Spinal cord (tissue), 9 donors: ENCODE measurements at regions not wholly inside any gene's neighbourhood (a gene's known extent, or its start where the extent isn't known, plus 50 kb on each side); places are given as distances from the start of the nearest gene placed in this dataset.
A peak's percentile ranks its signal among the peaks of the same experiment; 100 is the strongest.

Experiments
- DNase-seq, 6 donors: peaks; one replicate each; pipeline versions ENCODE4 v3.0.0 to v3.0.0-alpha.2; 2013 to 2015; ENCODE audit warnings: low spot score in 6 of 6, low read depth in 4 of 6
- H3K27ac ChIP-seq: one replicate; pipeline ENCODE4 v1.5.1; 2013; ENCODE audit warnings: low read depth, low read length, control low read depth
- H3K27me3 ChIP-seq: one replicate; pipeline ENCODE4 v1.6.1; 2013; ENCODE audit warnings: low read length; ENCODE audit not compliant: control insufficient read depth, insufficient read depth
- H3K36me3 ChIP-seq: one replicate; pipeline ENCODE4 v1.6.1; 2013; ENCODE audit warnings: low read length; ENCODE audit not compliant: control insufficient read depth, insufficient read depth
- H3K4me1 ChIP-seq: one replicate; pipeline ENCODE4 v1.6.1; 2013; ENCODE audit warnings: low read length; ENCODE audit not compliant: control insufficient read depth, insufficient read depth
- H3K4me3 ChIP-seq: one replicate; pipeline ENCODE4 v1.5.1; 2013; ENCODE audit warnings: low read depth, low read length, control low read depth
- H3K9me3 ChIP-seq: one replicate; pipeline ENCODE4 v1.6.1; 2013; ENCODE audit warnings: low read length; ENCODE audit not compliant: control insufficient read depth, insufficient read depth
- WGBS: methylation state at CpG from one replicate; pipeline ENCODE4 v1.1.5; 2013; ENCODE audit warnings: missing lambda C conversion rate; ENCODE audit not compliant: insufficient coverage; 5-methylcytosine and 5-hydroxymethylcytosine counted together
- donor health status: healthy.

DNA sequence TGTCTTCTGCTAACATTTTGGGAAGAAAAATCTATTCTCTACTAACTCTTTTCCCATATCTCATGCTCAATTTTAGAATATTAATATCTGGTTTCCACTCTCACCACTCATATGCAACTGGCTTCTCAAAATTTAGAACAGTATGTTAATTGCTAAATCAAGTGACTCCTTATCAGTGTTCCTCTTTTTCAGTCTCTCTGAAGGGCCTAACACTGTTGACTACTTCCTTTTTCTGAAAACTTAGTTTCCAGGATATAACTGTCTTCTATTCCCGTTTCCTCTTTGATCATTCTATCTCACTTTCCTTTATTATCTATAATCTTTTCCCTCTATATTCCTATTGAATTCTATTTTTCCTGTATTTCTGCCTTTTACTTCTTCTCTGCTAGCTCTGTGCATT, 1717.2 kb upstream of the C9orf72 start:
- no peaks in the 10 kb centered on the region for H3K36me3 ChIP-seq
- peaks cover 11% of the 10 kb centered on the region for H3K9me3 ChIP-seq
- no peak overlapping the region for H3K4me3 ChIP-seq
- no peaks in the 10 kb centered on the region for H3K27me3 ChIP-seq
- no peak for DNase-seq
- H3K27ac ChIP-seq = no peak overlapping the region
- no peaks in the 10 kb centered on the region for H3K4me1 ChIP-seq
- WGBS = no CpG with 5 or more reads among the region's 1 CpG

DNA sequence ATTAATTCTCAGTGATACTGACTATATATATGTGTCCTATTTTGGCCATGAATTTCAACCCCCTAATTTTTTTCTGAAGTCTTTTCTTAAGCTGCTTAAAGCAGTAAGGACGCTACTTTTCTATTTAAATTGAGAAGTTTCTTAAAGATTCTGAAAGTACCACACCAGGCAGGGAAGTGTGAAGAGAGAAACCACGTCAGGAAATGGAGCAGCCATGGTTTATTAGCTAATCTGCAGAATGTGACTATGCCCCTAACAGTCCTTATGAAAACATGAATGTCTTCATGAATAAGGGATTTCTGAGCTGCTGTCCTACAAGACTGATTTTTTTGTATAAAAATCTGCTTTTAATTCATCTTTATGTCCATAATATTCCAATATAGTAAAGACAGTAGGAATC, 1724.3 kb upstream of the C9orf72 start:
- H3K36me3 ChIP-seq = no peaks in the 10 kb centered on the region
- H3K27ac ChIP-seq = no peak overlapping the region
- H3K9me3 ChIP-seq = peaks cover 11% of the 10 kb centered on the region
- no peaks in the 10 kb centered on the region for H3K27me3 ChIP-seq
- no peak for DNase-seq
- no peak overlapping the region for H3K4me3 ChIP-seq
- WGBS = no CpG with 5 or more reads among the region's 2 CpGs
- no peaks in the 10 kb centered on the region for H3K4me1 ChIP-seq

DNA sequence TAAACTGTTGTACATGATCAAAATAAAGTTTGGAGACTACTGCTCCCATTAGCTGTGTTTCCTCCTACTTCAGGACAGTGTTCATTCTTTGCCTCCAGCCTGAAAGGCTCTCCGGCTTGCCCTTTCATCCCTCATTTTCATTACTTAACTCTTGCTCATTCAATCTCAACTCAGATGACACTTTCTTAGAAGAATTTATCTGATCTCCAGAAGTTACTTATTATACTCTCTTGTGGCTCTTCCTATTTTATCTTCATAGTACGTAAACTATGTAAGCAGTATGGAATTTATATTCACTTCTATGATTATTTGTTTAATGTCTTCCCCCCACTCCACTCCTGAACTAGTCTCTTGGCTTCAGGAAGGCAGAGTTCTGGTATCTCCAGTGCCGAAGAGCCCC, 1737.9 kb upstream of the C9orf72 start:
- DNase-seq = no peak
- H3K4me1 ChIP-seq = no peaks in the 10 kb centered on the region
- H3K27ac ChIP-seq = no peak overlapping the region
- no peak overlapping the region for H3K4me3 ChIP-seq
- 71% methylated on average over 1 of the region's 3 CpGs for WGBS
- no peaks in the 10 kb centered on the region for H3K36me3 ChIP-seq
- no peaks in the 10 kb centered on the region for H3K27me3 ChIP-seq
- no peaks in the 10 kb centered on the region for H3K9me3 ChIP-seq

DNA sequence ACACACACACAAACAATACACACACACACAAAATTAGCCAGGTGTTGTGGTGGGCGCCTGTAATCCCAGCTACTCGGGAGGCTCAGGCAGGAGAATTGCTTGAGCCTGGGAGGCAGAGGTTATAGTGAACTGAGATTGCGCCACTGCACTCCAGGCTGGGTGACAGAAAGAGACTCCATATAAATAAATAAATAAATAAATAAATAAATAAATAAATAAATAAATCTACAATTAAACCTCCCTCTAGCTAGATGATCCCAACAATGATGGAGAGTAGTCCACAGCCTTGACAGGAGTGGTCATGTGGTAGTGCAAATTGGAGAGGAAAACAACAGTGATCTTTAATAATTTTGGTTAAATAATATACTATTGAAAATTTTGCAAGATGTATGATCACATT, 1739.0 kb upstream of the C9orf72 start:
- Histone ChIP-seq H3K27ac (no peak overlapping the region), H3K4me3 (no peak overlapping the region), H3K4me1 (no peaks in the 10 kb centered on the region), H3K9me3 (no peaks in the 10 kb centered on the region), H3K36me3 (no peaks in the 10 kb centered on the region), H3K27me3 (no peaks in the 10 kb centered on the region)
- no CpG with 5 or more reads among the region's 3 CpGs for WGBS
- no peak for DNase-seq

DNA sequence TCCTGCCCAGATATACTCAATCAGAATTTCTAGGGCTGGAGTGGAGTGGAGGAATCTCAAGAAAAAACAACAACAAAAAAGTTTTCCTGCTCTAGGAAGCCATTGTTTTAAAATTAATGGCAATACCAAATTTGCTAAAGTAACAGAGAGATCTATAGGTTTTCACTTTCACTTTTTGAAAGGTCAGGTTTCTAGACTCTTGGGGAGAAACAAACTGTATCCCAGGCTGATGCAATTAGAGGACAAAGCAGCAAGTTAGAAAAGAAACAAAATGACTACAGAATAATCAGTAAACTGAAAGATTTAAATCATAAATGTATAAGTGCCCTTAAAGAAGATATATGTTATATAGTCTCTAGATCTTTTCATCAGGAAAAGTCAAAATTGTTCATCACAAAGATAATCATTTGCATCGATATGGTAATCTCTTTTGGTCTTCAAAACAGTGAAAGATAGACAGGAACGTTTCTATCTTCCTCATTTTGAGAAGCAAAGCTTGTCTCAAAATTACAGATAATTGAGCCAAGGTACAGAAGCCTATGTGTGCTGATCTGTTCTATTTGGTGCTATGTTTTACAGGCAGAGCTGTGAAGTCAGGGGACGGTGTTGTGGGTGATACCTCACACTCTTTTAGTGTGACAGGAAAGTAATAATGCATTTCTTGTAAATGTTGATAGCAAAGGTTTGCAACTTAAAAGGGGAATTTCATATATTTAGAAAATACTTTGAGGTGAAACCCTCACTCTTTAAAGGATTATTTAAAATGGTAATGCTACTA, 1746.6 kb upstream of the C9orf72 start:
- no CpG with 5 or more reads among the region's 3 CpGs for WGBS

DNA sequence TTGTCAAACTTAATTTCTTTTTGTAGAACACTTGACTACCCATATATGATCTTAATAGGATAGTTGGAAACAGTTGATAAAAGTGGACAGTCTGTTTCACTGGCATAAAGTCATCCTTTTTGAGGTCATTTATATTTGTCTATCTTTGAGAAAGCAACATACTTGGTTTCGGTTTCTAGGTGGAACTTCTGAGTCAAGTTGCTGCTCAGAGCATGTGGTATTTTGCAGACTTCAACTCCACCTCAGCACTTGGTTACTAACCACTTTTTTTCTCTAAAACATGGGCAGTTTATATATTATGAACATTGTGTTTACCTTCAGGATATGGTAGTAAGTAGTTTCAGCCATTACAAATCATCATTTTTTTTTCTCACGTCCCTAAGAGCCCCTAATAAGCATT, 1749.0 kb upstream of the C9orf72 start:
- H3K36me3 ChIP-seq = no peaks in the 10 kb centered on the region
- WGBS = 80% methylated on average over 1 of the region's 2 CpGs
- H3K4me1 ChIP-seq = no peaks in the 10 kb centered on the region
- H3K4me3 ChIP-seq = no peak overlapping the region
- no peaks in the 10 kb centered on the region for H3K27me3 ChIP-seq
- no peaks in the 10 kb centered on the region for H3K9me3 ChIP-seq
- no peak overlapping the region for H3K27ac ChIP-seq
- DNase-seq = no peak

More for the DNA sequence above, 1746.6 kb upstream of the C9orf72 start:
- Histone ChIP-seq H3K4me1 (no peaks in the 10 kb centered on the region), H3K27ac (no peak overlapping the region), H3K4me3 (no peak overlapping the region), H3K9me3 (no peaks in the 10 kb centered on the region), H3K27me3 (no peaks in the 10 kb centered on the region), H3K36me3 (no peaks in the 10 kb centered on the region)
- no peak for DNase-seq

DNA sequence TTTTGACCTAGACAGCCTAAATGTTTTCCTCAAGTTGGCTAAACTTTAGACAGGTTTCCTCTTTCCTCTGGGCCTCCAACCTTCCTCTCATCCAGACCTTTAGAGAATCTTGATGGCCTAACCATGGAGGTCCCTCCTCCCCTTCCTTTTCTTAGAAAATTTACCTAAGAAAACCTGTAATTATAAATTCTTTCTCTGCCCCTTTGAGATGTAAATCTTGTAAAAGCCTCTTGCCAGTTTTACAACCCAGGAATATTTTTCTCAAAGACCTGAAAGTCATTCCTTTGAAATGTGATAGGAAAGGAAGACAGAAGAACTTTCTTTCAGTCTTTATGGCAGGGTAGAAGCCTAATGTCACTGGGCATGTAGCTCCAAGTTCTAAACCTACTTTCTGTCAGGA, 1752.6 kb upstream of the C9orf72 start:
- no peaks in the 10 kb centered on the region for H3K36me3 ChIP-seq
- DNase-seq = no peak

DNA sequence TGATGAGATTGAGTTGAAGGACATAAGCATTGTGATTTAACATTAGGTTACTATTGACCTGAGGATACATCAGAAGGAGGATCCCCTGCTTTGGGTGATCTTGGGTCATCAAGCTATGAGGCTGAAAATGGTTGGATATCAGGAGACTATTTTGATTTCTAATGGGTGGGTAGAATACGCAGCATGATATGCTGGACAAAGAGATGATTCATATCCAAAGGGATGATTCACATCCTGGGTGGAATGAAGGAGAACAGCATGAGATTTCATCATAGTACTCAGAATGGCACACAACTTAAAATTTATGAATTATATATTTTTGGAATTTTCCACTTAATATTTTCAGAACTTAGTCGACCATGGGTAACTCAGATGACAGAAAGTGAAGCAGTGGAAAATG, 1759.5 kb upstream of the C9orf72 start:
- no peak overlapping the region for H3K27ac ChIP-seq
- no peak for DNase-seq
- no peaks in the 10 kb centered on the region for H3K36me3 ChIP-seq
- WGBS = 100% methylated on average over 1 of the region's 2 CpGs
- no peaks in the 10 kb centered on the region for H3K9me3 ChIP-seq
- no peaks in the 10 kb centered on the region for H3K27me3 ChIP-seq
- no peaks in the 10 kb centered on the region for H3K4me1 ChIP-seq
- H3K4me3 ChIP-seq = no peak overlapping the region

More for the DNA sequence above, 1752.6 kb upstream of the C9orf72 start:
- no peaks in the 10 kb centered on the region for H3K9me3 ChIP-seq
- H3K4me3 ChIP-seq = no peak overlapping the region
- no peaks in the 10 kb centered on the region for H3K27me3 ChIP-seq
- no peak overlapping the region for H3K27ac ChIP-seq
- H3K4me1 ChIP-seq = no peaks in the 10 kb centered on the region

DNA sequence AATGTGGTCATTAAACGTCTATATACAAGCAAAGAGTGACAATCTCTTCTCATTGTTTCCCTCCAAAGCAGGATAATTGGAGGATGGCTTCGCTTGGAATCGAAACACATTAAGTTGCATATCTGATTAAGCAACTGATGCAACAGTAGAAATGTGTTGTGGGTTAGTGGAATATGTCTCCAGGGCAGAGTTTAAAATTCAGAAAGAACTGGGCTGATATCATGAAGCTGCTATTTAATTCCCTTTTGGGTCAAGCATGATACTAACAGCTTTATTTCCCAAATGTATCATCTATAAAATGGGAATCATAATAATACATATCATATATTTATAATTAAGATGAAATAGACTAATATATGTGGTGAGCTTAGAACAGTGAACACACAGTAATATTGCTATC, 1763.0 kb upstream of the C9orf72 start:
- H3K9me3 ChIP-seq = no peaks in the 10 kb centered on the region
- no peaks in the 10 kb centered on the region for H3K36me3 ChIP-seq
- peak in 2 of 6 donors; percentile 12 to 82 for DNase-seq
- no peak overlapping the region for H3K4me3 ChIP-seq
- no CpG with 5 or more reads among the region's 3 CpGs for WGBS
- no peaks in the 10 kb centered on the region for H3K27me3 ChIP-seq
- no peak overlapping the region for H3K27ac ChIP-seq
- H3K4me1 ChIP-seq = no peaks in the 10 kb centered on the region

DNA sequence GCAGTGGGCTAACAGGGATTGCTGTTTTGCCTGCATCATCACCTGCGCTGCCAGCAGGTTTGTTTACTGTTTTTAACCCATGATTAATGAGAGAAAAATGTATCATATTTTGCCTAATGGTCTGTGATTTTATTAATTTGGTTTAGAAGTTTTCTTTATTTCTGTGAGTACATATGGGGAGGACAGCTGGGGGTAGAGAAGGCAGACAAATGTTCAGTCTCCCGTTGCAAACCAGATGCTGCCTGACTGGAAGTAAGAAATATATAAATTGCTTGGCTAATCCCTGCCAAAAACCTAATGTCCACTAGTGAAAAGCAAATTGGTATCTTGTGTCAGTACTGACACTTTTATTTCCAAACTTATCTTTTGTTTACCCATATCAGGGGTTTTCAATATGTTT, 1766.1 kb upstream of the C9orf72 start:
- 86% methylated on average over 1 of the region's 2 CpGs for WGBS

More for the DNA sequence above, 1766.1 kb upstream of the C9orf72 start:
- DNase-seq = peak in 1 of 6 donors; percentile 46
- Histone ChIP-seq H3K4me3 (no peak overlapping the region), H3K9me3 (no peaks in the 10 kb centered on the region), H3K27me3 (no peaks in the 10 kb centered on the region), H3K27ac (no peak overlapping the region), H3K4me1 (no peaks in the 10 kb centered on the region), H3K36me3 (no peaks in the 10 kb centered on the region)
